ENCODE measurements at regions not wholly inside any gene's neighbourhood (a gene's known extent, or its start where the extent isn't known, plus 50 kb on each side); places are given as distances from the start of the nearest gene placed in this dataset.

- H4K8ac ChIP-seq (ENCODE audit: low read depth in 2 of 2, low read length in 2 of 2), result peak overlapping the region; percentile 66 to 87
- TF ChIP-seq NFE2L2 (IDR thresholded peaks at IDR 0.05; ENCODE audit: low read depth, low read length) (no peak), FOS (IDR thresholded peaks at IDR 0.05; ENCODE audit: low read depth, low read length) (no peak), RFX5 (IDR thresholded peaks at IDR 0.05; ENCODE audit: low read depth, low read length) (no peak), MXI1 (IDR thresholded peaks at IDR 0.05; ENCODE audit: borderline replicate concordance, low read depth, low read length) (no peak), RAD21 (IDR thresholded peaks at IDR 0.05; ENCODE audit: low read length) (no peak), CTCF (conservative IDR thresholded peaks at IDR 0.05; ENCODE audit: low read depth, low read length) (no peak), MAFK (IDR thresholded peaks at IDR 0.05; ENCODE audit: low read depth, low read length) (no peak), MAZ (IDR thresholded peaks at IDR 0.05; ENCODE audit: borderline replicate concordance, low read depth, low read length) (no peak), BHLHE40 (IDR thresholded peaks at IDR 0.05; ENCODE audit: low read depth, low read length) (no peak), RCOR1 (IDR thresholded peaks at IDR 0.05; ENCODE audit: insufficient replicate concordance, low read length) (no peak), CEBPB (IDR thresholded peaks at IDR 0.05; ENCODE audit: low read depth, low read length) (no peak), SMC3 (IDR thresholded peaks at IDR 0.05; ENCODE audit: low read depth, low read length) (no peak), ELK1 (IDR thresholded peaks at IDR 0.05; ENCODE audit: borderline replicate concordance, low read depth, low read length) (no peak), USF2 (IDR thresholded peaks at IDR 0.05; ENCODE audit: low read depth, low read length) (no peak), POLR2A (IDR thresholded peaks at IDR 0.05; ENCODE audit: low read depth, low read length) (no peak), CHD1 (IDR thresholded peaks at IDR 0.05; ENCODE audit: low read depth, low read length) (no peak)
- H4K20me1 ChIP-seq (ENCODE audit: insufficient read depth, low read length), result no peaks in the 10 kb centered on the region
- no peak for ATAC-seq (ENCODE audit: low read depth)
- no peak for DNase-seq
- H3K4me3 ChIP-seq (ENCODE audit: insufficient read depth, low read depth, low read length), result no peak overlapping the region
- H3K9me1 ChIP-seq (ENCODE audit: insufficient read depth, low read length), result peaks cover 25% of the 10 kb centered on the region
- no peaks in the 10 kb centered on the region for H3K27me3 ChIP-seq (ENCODE audit: control insufficient read depth, insufficient read depth, low read length)
- no peak overlapping the region for H3K9ac ChIP-seq (ENCODE audit: low read depth, low read length)
- BruUV-seq (replicated peaks), result no TSS peak
- H3K9me3 ChIP-seq (ENCODE audit: control insufficient read depth, insufficient read depth, low read length), result no peaks in the 10 kb centered on the region
- H4K91ac ChIP-seq (ENCODE audit: insufficient read depth, low read depth, low read length), result peak overlapping the region; percentile 93
- WGBS, 2 experiments (ENCODE audit: extremely low coverage in 2 of 2, insufficient read length in 1 of 2), result no CpG with 5 or more reads among the region's 4 CpGs
- intact Hi-C loops (cut with micrococcal nuclease) (no loop called here), dilution Hi-C loops (cut with HindIII; ENCODE audit: low sequenced_read_pairs, unreplicated experiment) (no loop called here), in situ Hi-C loops (cut with MboI; ENCODE audit: low sequenced_read_pairs) (no loop called here)
- peak overlapping the region; percentile 100 for H2BK15ac ChIP-seq (ENCODE audit: low read depth, low read length)
- peak overlapping the region; percentile 84; the same call in 1 of the 2 replicates for H3K14ac ChIP-seq (replicated peaks; ENCODE audit: low read depth, low read length)
- peak overlapping the region; percentile 92 for H3K4ac ChIP-seq (ENCODE audit: low read depth, low read length)
- H2BK20ac ChIP-seq (ENCODE audit: low read depth, low read length), result peak overlapping the region; percentile 96
- CTCF ChIA-PET, result no interaction called here
- H4K5ac ChIP-seq (ENCODE audit: low read depth, low read length), result peak overlapping the region; percentile 84; the same call in 1 of the 2 replicates
- H3K27ac ChIP-seq (ENCODE audit: insufficient read depth, low read length), result peak overlapping the region; percentile 70; the same call in 1 of the 2 replicates
- peak overlapping the region; percentile 96 for H2BK120ac ChIP-seq (ENCODE audit: low read depth, low read length)
- peak overlapping the region; percentile 28 for H2AFZ ChIP-seq (replicated peaks; ENCODE audit: low read length, poor library complexity)
- no peaks in the 10 kb centered on the region for H3K79me1 ChIP-seq (ENCODE audit: low read depth in 1 of 2, low read length in 2 of 2)
- POLR2A ChIA-PET (ENCODE audit: unreplicated experiment), result interaction anchor here (0.6 kb wide), 1 partner anchor 26 kb away, joined by 5 read pairs; no protein-coding TSS in a partner anchor
- H3K56ac ChIP-seq (ENCODE audit: extremely low read depth, insufficient read depth, low read length), result peak overlapping the region; percentile 36; the same call in 1 of the 2 replicates
- no peak overlapping the region for H2AK9ac ChIP-seq (replicated peaks; ENCODE audit: low read depth, low read length, poor library complexity)
- peak overlapping the region; percentile 89; the same call in 1 of the 2 replicates for H2AK5ac ChIP-seq (ENCODE audit: low read depth, low read length)
- no peak overlapping the region; the same call in 1 of the 2 replicates for H3K4me2 ChIP-seq (ENCODE audit: low read depth, low read length)
- peaks cover 22% of the 10 kb centered on the region for H3K4me1 ChIP-seq (ENCODE audit: control insufficient read depth, insufficient read depth, low read length)
- H2BK5ac ChIP-seq (ENCODE audit: low read depth, low read length, poor library complexity, severe bottlenecking), result peak overlapping the region; percentile 57
- H3K36me3 ChIP-seq (ENCODE audit: control insufficient read depth, insufficient read depth, low read length), result no peaks in the 10 kb centered on the region
- peak overlapping the region; percentile 61; the same call in 1 of the 2 replicates for H3K23ac ChIP-seq (ENCODE audit: low read depth, low read length)
- H3K18ac ChIP-seq (ENCODE audit: low read depth, low read length), result peak overlapping the region; percentile 92
Observed at GRCh38 chr14:65335411-65335947, 77.1 kb upstream of the FUT8 start.

Data from IMR-90 (cell line).